ENCODE measurements at regions not wholly inside any gene's neighbourhood (a gene's known extent, or its start where the extent isn't known, plus 50 kb on each side); places are given as distances from the start of the nearest gene placed in this dataset.

- TF ChIP-seq POLR2A (IDR thresholded peaks at IDR 0.05) (no peak), CTCF (IDR thresholded peaks at IDR 0.05) (no peak)
These were observed 194.5 kb upstream of the ARHGEF9 start for GRCh38 chrX:63979480-63979879.
